IMR-90 (cell line): ENCODE measurements at regions not wholly inside any gene's neighbourhood (a gene's known extent, or its start where the extent isn't known, plus 50 kb on each side); places are given as distances from the start of the nearest gene placed in this dataset.

Experiments used
- ATAC-seq: fragments of 200-7000 bp; cut with Tn5 transposase; 2 replicates; pipeline ENCODE4 v1.9.1; 2020; ENCODE audit warnings: low read depth, mild to moderate bottlenecking, moderate library complexity
- BruUV-seq: library from RNA; stranded (reverse); fragments of 400-500 nt; replicated peaks from 2 replicates; lab custom pipeline; 2021; lab: Mats Ljungman, UMichigan
- CTCF ChIA-PET: fragments of 300-600 bp; formaldehyde crosslinking; extraction: SDS; loops from one replicate; lab custom pipeline; 2021; ENCODE audit warnings: antibody characterized with exemption; lab: Yijun Ruan, JAX
- POLR2A ChIA-PET: fragments of 300-600 bp; sonication (Branson Sonifier 250); formaldehyde crosslinking; loops from one replicate; lab custom pipeline; 2022; ENCODE audit warnings: antibody characterized with exemption; ENCODE audit not compliant: unreplicated experiment; lab: Charles Lee
- DNase-seq: peaks from one replicate; pipeline ENCODE4 v3.0.0; 2013
- H2AFZ ChIP-seq: replicated peaks from 2 replicates; pipeline ENCODE3; 2013; ENCODE audit warnings: low read length, mild to moderate bottlenecking; ENCODE audit not compliant: poor library complexity
- H2AK5ac ChIP-seq: 2 replicates; pipeline ENCODE4 v1.6.1; 2013; ENCODE audit warnings: low read depth, low read length, inconsistent platforms
- H2AK9ac ChIP-seq: replicated peaks from 2 replicates; pipeline ENCODE3; 2013; ENCODE audit warnings: mild to moderate bottlenecking, low read depth, low read length, moderate library complexity; ENCODE audit not compliant: poor library complexity
- H2BK120ac ChIP-seq: 2 replicates; pipeline ENCODE4 v1.6.1; 2013; ENCODE audit warnings: low read depth, low read length, inconsistent platforms
- H2BK15ac ChIP-seq: 3 replicates; pipeline ENCODE4 v1.6.1; 2013; ENCODE audit warnings: low read depth, low read length, inconsistent platforms
- H2BK20ac ChIP-seq: 2 replicates; pipeline ENCODE4 v1.6.1; 2013; ENCODE audit warnings: low read depth, mild to moderate bottlenecking, inconsistent platforms, low read length, moderate library complexity
- H2BK5ac ChIP-seq: 2 replicates; pipeline ENCODE4 v1.6.1; 2013; ENCODE audit warnings: mild to moderate bottlenecking, low read depth, low read length, inconsistent platforms; ENCODE audit not compliant: poor library complexity, severe bottlenecking
- H3K14ac ChIP-seq: replicated peaks from 2 replicates; pipeline ENCODE4 v1.6.1; 2013; ENCODE audit warnings: low read depth, low read length, inconsistent platforms
- H3K18ac ChIP-seq: 2 replicates; pipeline ENCODE4 v1.6.1; 2013; ENCODE audit warnings: low read depth, low read length, control low read depth
- H3K23ac ChIP-seq: 2 replicates; pipeline ENCODE4 v1.6.1; 2013; ENCODE audit warnings: low read depth, low read length, inconsistent platforms
- H3K27ac ChIP-seq: 2 replicates; pipeline ENCODE4 v1.5.1; 2013; ENCODE audit warnings: mild to moderate bottlenecking, control low read depth, low read length; ENCODE audit not compliant: insufficient read depth
- H3K27me3 ChIP-seq: 2 replicates; pipeline ENCODE4 v1.6.1; 2013; ENCODE audit warnings: low read length; ENCODE audit not compliant: control insufficient read depth, insufficient read depth
- H3K36me3 ChIP-seq: 2 replicates; pipeline ENCODE4 v1.6.1; 2013; ENCODE audit warnings: low read length, mixed read lengths; ENCODE audit not compliant: control insufficient read depth, insufficient read depth
- H3K4ac ChIP-seq: 2 replicates; pipeline ENCODE4 v1.6.1; 2013; ENCODE audit warnings: low read depth, low read length, inconsistent platforms
- H3K4me1 ChIP-seq: 2 replicates; pipeline ENCODE4 v1.6.1; 2013; ENCODE audit warnings: low read length, mixed read lengths; ENCODE audit not compliant: control insufficient read depth, insufficient read depth
- H3K4me2 ChIP-seq: 2 replicates; pipeline ENCODE4 v1.6.1; 2013; ENCODE audit warnings: low read depth, mild to moderate bottlenecking, control low read depth, low read length, moderate library complexity
- H3K4me3 ChIP-seq: 2 replicates; pipeline ENCODE4 v1.5.1; 2013; ENCODE audit warnings: low read depth, mild to moderate bottlenecking, control low read depth, low read length, moderate library complexity; ENCODE audit not compliant: insufficient read depth
- H3K56ac ChIP-seq: 2 replicates; pipeline ENCODE4 v1.6.1; 2013; ENCODE audit warnings: low read length, inconsistent platforms; ENCODE audit not compliant: insufficient read depth; ENCODE audit errors: extremely low read depth
- H3K79me1 ChIP-seq, 2 experiments: 2 replicates each; pipeline ENCODE4 v1.6.1; 2013; ENCODE audit warnings: low read length in 2 of 2, inconsistent platforms in 1 of 2, low read depth in 1 of 2
- H3K9ac ChIP-seq: 2 replicates; pipeline ENCODE4 v1.6.1; 2013; ENCODE audit warnings: low read depth, low read length, control low read depth
- H3K9me1 ChIP-seq: 2 replicates; pipeline ENCODE4 v1.6.1; 2013; ENCODE audit warnings: low read length, inconsistent platforms; ENCODE audit not compliant: insufficient read depth
- H3K9me3 ChIP-seq: 2 replicates; pipeline ENCODE4 v1.6.1; 2013; ENCODE audit warnings: low read length; ENCODE audit not compliant: control insufficient read depth, insufficient read depth
- H4K20me1 ChIP-seq: 2 replicates; pipeline ENCODE4 v1.6.1; 2013; ENCODE audit warnings: low read length, inconsistent platforms; ENCODE audit not compliant: insufficient read depth
- H4K5ac ChIP-seq: 2 replicates; pipeline ENCODE4 v1.6.1; 2013; ENCODE audit warnings: mild to moderate bottlenecking, low read depth, low read length, control low read depth
- H4K8ac ChIP-seq, 2 experiments: 2 replicates each; pipeline ENCODE4 v1.6.1; 2013; ENCODE audit warnings: low read depth in 2 of 2, low read length in 2 of 2, control low read depth in 1 of 2, inconsistent platforms in 1 of 2
- H4K91ac ChIP-seq: 2 replicates; pipeline ENCODE4 v1.6.1; 2013; ENCODE audit warnings: low read depth, low read length, inconsistent platforms; ENCODE audit not compliant: insufficient read depth
- CEBPB ChIP-seq: IDR thresholded peaks from 2 replicates; pipeline ENCODE4 v1.6.1; 2012; ENCODE audit warnings: low read depth, low read length, improper control_type of control experiment
- CTCF ChIP-seq: conservative IDR thresholded peaks from 2 replicates; pipeline ENCODE4 v1.5.1; 2012; ENCODE audit warnings: mild to moderate bottlenecking, low read depth, low read length, improper control_type of control experiment
- ELK1 ChIP-seq: fragments of 150-350 bp; IDR thresholded peaks from 2 replicates; pipeline ENCODE4 v1.6.1; 2016; ENCODE audit warnings: low read depth, mild to moderate bottlenecking, low read length, moderate library complexity, borderline replicate concordance
- RAD21 ChIP-seq: IDR thresholded peaks from 2 replicates; pipeline ENCODE4 v1.6.1; 2012; ENCODE audit warnings: low read length, improper control_type of control experiment
- RCOR1 ChIP-seq: IDR thresholded peaks from 2 replicates; pipeline ENCODE4 v1.6.1; 2012; ENCODE audit warnings: mild to moderate bottlenecking, low read length, improper control_type of control experiment; ENCODE audit not compliant: insufficient replicate concordance
- RFX5 ChIP-seq: IDR thresholded peaks from 2 replicates; pipeline ENCODE4 v1.8.0; 2012; ENCODE audit warnings: low read depth, mild to moderate bottlenecking, low read length, moderate library complexity
- USF2 ChIP-seq: fragments of 150-350 bp; IDR thresholded peaks from 2 replicates; pipeline ENCODE4 v1.6.1; 2017; ENCODE audit warnings: mild to moderate bottlenecking, antibody characterized with exemption, low read length, low read depth
- dilution Hi-C: fragments of 300-500 bp; cut with HindIII; formaldehyde crosslinking; loops from one replicate; pipeline ENCODE4 v1.14.3; 2018; ENCODE audit warnings: low sequenced_read_pairs; ENCODE audit not compliant: unreplicated experiment
- in situ Hi-C: fragments of 300-500 bp; cut with MboI; formaldehyde crosslinking; loops from 3 replicates; pipeline ENCODE4 v1.14.3; 2019; ENCODE audit warnings: low sequenced_read_pairs, inconsistent platforms, mixed read lengths
- intact Hi-C: fragments of 100-400 bp; cut with micrococcal nuclease; formaldehyde crosslinking; loops from 2 replicates; pipeline ENCODE4 v1.10.0; 2022

GRCh38 chr11:116420030-116420429 lies 352.8 kb downstream of the BUD13 start:
- no peaks in the 10 kb centered on the region for H3K9me3 ChIP-seq
- no peak for DNase-seq
- no peak for ATAC-seq
- H3K36me3 ChIP-seq = no peaks in the 10 kb centered on the region
- ChIA-PET CTCF (no interaction called here), POLR2A (no interaction called here)
- no peak overlapping the region for H3K18ac ChIP-seq
- in situ Hi-C loops = no loop called here
- H3K79me1 ChIP-seq = no peaks in the 10 kb centered on the region
- no peak for TF ChIP-seq RCOR1
- TF ChIP-seq RFX5 = no peak
- no peak for TF ChIP-seq CTCF
- TF ChIP-seq RAD21 = no peak
- no peak for TF ChIP-seq USF2
- no peak for TF ChIP-seq CEBPB
- no peak for TF ChIP-seq ELK1
- H3K4me2 ChIP-seq = no peak overlapping the region
- H3K4me1 ChIP-seq = no peaks in the 10 kb centered on the region
- no peaks in the 10 kb centered on the region for H3K9me1 ChIP-seq
- dilution Hi-C loops = no loop called here
- H3K56ac ChIP-seq = no peak overlapping the region
- no peak overlapping the region for H2BK15ac ChIP-seq
- no peak overlapping the region for H3K23ac ChIP-seq
- no peak overlapping the region for H2BK120ac ChIP-seq
- no peak overlapping the region for H3K4ac ChIP-seq
- no peaks in the 10 kb centered on the region for H3K27me3 ChIP-seq
- H2AK9ac ChIP-seq = no peak overlapping the region
- H2AFZ ChIP-seq = no peak overlapping the region
- no peak overlapping the region for H4K91ac ChIP-seq
- H2BK20ac ChIP-seq = no peak overlapping the region
- no peak overlapping the region for H4K5ac ChIP-seq
- BruUV-seq = no TSS peak
- intact Hi-C loops = no loop called here
- H4K20me1 ChIP-seq = no peaks in the 10 kb centered on the region
- no peak overlapping the region for H4K8ac ChIP-seq
- no peak overlapping the region for H3K14ac ChIP-seq
- H2AK5ac ChIP-seq = no peak overlapping the region
- no peak overlapping the region for H3K4me3 ChIP-seq
- H2BK5ac ChIP-seq = no peak overlapping the region
- H3K27ac ChIP-seq = no peak overlapping the region
- no peak overlapping the region for H3K9ac ChIP-seq
